ENCODE measurements at regions not wholly inside any gene's neighbourhood (a gene's known extent, or its start where the extent isn't known, plus 50 kb on each side); places are given as distances from the start of the nearest gene placed in this dataset.

DNA sequence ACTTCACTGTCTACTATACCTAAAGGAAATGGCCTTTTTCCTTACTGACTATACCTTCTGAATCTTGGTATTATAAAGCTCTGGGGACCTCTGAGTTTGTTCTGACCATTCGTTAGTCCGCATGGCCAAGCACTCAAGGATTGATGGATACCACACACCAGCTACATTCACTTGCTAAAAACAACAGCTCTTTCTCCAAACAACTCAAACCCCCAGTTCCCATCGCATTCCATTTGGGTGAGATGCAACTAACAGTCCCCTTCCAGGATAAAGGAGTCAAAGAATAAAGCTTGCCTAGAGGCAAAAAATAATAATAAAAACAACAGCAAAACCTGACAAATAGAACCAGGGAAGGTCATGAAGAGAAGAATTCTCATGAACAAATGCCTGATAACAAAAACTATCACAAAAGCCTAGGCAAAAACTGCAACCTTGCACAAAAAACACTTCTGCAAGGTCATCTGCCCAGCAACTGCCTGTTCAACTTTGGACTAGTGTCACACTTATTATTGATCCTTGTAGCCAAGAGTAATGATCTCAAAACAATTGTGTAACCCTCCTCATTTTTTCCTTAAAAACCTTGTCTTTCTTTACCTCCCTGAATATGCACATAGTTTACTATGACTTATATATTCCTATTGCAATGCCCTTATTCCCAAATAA, 139.0 kb upstream of the GUCY1A2 start:
- Histone ChIP-seq H3K27ac (no peak overlapping the region), H3K4me3 (no peak overlapping the region), H3K36me3 (no peaks in the 10 kb centered on the region), H3K4me1 (no peaks in the 10 kb centered on the region), H3K27me3 (no peaks in the 10 kb centered on the region), H3K9me3 (no peaks in the 10 kb centered on the region)
- TF ChIP-seq, protein P1, sequence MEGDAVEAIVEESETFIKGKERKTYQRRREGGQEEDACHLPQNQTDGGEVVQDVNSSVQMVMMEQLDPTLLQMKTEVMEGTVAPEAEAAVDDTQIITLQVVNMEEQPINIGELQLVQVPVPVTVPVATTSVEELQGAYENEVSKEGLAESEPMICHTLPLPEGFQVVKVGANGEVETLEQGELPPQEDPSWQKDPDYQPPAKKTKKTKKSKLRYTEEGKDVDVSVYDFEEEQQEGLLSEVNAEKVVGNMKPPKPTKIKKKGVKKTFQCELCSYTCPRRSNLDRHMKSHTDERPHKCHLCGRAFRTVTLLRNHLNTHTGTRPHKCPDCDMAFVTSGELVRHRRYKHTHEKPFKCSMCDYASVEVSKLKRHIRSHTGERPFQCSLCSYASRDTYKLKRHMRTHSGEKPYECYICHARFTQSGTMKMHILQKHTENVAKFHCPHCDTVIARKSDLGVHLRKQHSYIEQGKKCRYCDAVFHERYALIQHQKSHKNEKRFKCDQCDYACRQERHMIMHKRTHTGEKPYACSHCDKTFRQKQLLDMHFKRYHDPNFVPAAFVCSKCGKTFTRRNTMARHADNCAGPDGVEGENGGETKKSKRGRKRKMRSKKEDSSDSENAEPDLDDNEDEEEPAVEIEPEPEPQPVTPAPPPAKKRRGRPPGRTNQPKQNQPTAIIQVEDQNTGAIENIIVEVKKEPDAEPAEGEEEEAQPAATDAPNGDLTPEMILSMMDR (IDR thresholded peaks at IDR 0.05): no peak
- intact Hi-C loops (cut with DNase I): no loop called here
- DNase-seq (no peak), ATAC-seq (no peak)

DNA sequence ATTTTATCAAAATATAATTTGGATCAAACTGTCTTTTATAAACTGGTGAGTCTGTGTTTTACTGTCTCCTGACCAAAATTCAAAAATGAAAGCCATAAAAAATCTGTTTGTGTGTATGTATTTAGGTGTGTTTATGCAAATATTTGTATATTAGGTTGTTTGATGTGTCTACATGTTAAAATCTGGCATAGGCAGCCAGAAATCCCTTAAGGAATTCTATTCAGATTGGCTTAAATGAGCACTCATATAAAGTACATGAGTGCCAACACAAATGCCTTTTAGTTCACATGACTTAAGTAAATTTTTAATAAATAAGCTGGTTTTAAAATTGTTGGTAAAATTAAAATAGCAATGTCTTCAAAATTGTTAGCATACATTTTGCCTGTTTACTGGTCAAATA, 133.3 kb upstream of the GUCY1A2 start:
- Histone ChIP-seq H3K36me3 (no peaks in the 10 kb centered on the region), H3K27me3 (no peaks in the 10 kb centered on the region), H3K4me3 (no peak overlapping the region), H3K9me3 (no peaks in the 10 kb centered on the region), H3K4me1 (no peaks in the 10 kb centered on the region), H3K27ac (no peak overlapping the region)
- no peak for ATAC-seq
- TF ChIP-seq, protein P1 (IDR thresholded peaks at IDR 0.05): no peak
- intact Hi-C loops (cut with DNase I): no loop called here
- no peak for DNase-seq

DNA sequence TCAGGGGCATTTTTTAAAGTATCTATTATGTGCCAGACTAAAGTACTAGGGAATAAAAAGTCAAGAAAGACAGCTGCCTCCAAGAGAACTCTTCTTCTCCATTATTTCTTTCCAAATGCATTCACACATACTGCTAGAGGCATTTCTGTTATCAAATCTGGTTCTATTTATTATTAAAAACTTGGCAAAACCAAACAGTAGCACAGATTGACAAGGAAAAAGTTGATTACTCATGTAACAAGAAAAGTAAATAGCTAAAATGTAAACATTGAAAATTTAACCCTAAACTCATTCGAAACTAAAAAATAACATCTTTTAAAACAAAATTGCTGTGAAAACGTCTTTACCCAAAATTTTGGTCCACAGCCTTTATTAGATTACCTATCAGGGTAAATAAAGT, 132.9 kb upstream of the GUCY1A2 start:
- no peak for DNase-seq

DNA sequence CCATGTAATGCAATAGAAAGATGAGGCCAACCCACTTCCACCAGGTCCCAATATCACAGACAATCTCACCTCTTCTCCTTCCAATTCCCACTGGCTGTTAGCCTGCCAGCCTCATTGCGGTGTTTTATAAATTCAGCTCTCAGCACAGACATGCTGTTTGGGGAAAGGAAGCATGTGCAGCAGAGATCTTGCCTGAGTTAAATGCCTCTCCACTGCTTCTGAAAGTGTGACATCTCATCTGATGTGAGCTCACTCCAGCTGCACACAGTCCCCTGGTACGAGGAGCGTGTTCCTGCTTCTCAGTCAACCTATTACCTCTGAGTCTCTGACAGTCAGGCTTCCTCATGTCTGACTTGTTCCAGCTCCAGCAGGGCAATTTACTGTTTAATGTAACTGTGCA, 122.7 kb upstream of the GUCY1A2 start:
- intact Hi-C loops (cut with DNase I): no loop called here
- Histone ChIP-seq H3K4me1 (no peaks in the 10 kb centered on the region), H3K4me3 (no peak overlapping the region), H3K36me3 (no peaks in the 10 kb centered on the region), H3K27ac (no peak overlapping the region), H3K9me3 (peaks cover 0 to 15% of the 10 kb centered on the region in 2 donors), H3K27me3 (no peaks in the 10 kb centered on the region)
- TF ChIP-seq, protein P1 (IDR thresholded peaks at IDR 0.05): no peak
- ATAC-seq (no peak), DNase-seq (no peak)

More for the DNA sequence above, 132.9 kb upstream of the GUCY1A2 start:
- Histone ChIP-seq H3K4me1 (no peaks in the 10 kb centered on the region), H3K36me3 (no peaks in the 10 kb centered on the region), H3K4me3 (no peak overlapping the region), H3K27ac (no peak overlapping the region), H3K9me3 (no peaks in the 10 kb centered on the region), H3K27me3 (no peaks in the 10 kb centered on the region)
- TF ChIP-seq, protein P1 (IDR thresholded peaks at IDR 0.05): no peak
- intact Hi-C loops (cut with DNase I): no loop called here
- no peak for ATAC-seq

DNA sequence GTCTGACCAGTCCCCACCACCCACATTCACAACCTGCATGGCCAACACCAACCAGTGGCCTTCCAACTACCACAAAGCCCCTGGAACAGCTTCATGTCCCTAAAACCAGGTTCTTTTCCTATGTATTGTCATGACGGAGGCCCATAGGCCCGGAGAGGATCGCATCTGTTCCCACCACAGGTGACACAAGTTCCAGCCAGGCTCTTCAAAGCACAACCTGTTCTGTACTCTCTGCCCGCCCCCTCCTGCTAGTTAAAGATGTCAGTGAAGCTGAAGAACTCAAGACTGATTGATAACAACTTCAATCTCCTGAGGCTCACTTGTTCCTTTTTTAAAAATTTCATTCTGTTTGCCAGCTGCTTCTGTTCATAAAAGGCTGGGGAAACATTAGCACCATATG, 121.1 kb upstream of the GUCY1A2 start:
- no peaks in the 10 kb centered on the region for H3K4me1 ChIP-seq
- no peak overlapping the region for H3K27ac ChIP-seq
- TF ChIP-seq, protein P1 (IDR thresholded peaks at IDR 0.05): no peak
- H3K9me3 ChIP-seq: peaks cover 0 to 22% of the 10 kb centered on the region in 2 donors
- ATAC-seq (no peak), DNase-seq (no peak)
- H3K36me3 ChIP-seq: no peaks in the 10 kb centered on the region
- no peaks in the 10 kb centered on the region for H3K27me3 ChIP-seq
- H3K4me3 ChIP-seq: no peak overlapping the region
- intact Hi-C loops (cut with DNase I): no loop called here
